Muscle of leg (tissue), 3 donors: ENCODE measurements at regions not wholly inside any gene's neighbourhood (a gene's known extent, or its start where the extent isn't known, plus 50 kb on each side); places are given as distances from the start of the nearest gene placed in this dataset.
"Not testable (repeated sequence)": the region's sequence is repeated elsewhere in the genome, so short reads cannot be mapped to it uniquely, and the experiment has no call there.

Source experiments
- DNase-seq: peaks from one replicate; pipeline ENCODE4 v3.0.0; 2013
- H3K27ac ChIP-seq: one replicate; pipeline ENCODE4 v1.5.1; 2013; ENCODE audit warnings: mild to moderate bottlenecking, low read length, control low read depth
- H3K27me3 ChIP-seq: one replicate; pipeline ENCODE4 v1.6.1; 2013; ENCODE audit warnings: low read length; ENCODE audit not compliant: control insufficient read depth, insufficient read depth
- H3K36me3 ChIP-seq: one replicate; pipeline ENCODE4 v1.6.1; 2013; ENCODE audit warnings: low read length; ENCODE audit not compliant: control insufficient read depth, insufficient read depth
- H3K4me1 ChIP-seq: one replicate; pipeline ENCODE4 v1.6.1; 2013; ENCODE audit warnings: low read length; ENCODE audit not compliant: control insufficient read depth, insufficient read depth
- H3K4me3 ChIP-seq: one replicate; pipeline ENCODE4 v1.5.1; 2013; ENCODE audit warnings: low read length, control low read depth
- H3K9me3 ChIP-seq: replicated peaks from 2 replicates; pipeline ENCODE4 v1.6.1; 2013; ENCODE audit warnings: low read depth, low read length; ENCODE audit not compliant: control insufficient read depth
- WGBS: methylation state at CpG from one replicate; pipeline ENCODE4 v1.1.5; 2013; ENCODE audit warnings: missing lambda C conversion rate; ENCODE audit not compliant: insufficient coverage; 5-methylcytosine and 5-hydroxymethylcytosine counted together

DNA sequence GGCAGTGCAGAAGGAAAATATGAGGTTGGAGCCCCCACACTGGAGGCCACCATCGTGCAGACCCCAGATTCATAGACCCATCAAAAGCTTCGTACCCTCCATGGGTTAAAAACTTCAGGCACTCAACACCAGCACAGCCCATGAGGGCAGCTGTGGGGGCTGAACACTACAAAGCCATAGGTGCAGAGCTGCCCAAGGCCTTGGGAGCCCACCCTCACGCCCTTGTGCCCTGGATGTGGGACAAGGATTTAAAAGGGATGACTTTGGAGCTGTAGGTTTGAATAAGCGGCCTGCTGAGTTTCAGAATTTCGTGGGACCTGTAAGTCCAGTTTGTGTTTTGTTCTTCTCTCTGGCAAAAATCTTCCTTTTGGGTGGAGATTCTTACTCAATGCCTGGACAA is 747.6 kb downstream of the SPATA31A6 start:
- not testable (repeated sequence) for H3K36me3 ChIP-seq, H3K9me3 ChIP-seq, H3K4me1 ChIP-seq, H3K27ac ChIP-seq, H3K4me3 ChIP-seq, DNase-seq, H3K27me3 ChIP-seq
- WGBS: no CpG with 5 or more reads among the region's 5 CpGs

DNA sequence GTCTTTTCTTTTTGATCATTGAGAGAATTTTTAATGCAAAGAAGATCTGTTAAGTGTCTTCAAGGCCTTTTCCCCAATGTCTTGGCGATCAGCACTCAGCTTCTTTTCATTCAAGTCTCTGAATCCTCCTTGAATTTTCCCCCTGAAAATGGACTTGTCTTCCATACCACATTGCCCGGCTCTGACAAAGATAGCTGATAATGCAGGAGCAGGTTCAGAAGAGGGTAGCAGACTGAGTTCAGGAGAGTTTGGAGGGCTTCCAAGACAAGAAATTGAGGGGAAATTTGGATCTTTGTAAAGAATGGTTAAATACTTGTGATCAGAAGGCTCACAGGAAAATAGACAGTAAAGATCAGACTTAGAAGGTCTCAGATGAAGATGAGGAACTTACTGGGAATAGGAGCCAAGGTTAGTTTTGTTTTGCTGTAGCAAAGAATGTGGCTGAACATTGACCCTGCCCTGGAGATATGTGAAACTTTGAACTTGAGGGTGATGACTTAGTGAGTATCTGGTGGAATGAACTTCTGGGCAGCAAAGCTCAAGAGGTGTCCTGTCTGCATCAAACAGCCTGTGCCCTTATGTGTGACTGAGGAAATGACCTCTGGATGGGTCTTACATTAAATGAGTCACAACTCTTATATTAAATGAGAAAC is 754.2 kb downstream of the SPATA31A6 start:
- not testable (repeated sequence) for H3K36me3 ChIP-seq, DNase-seq, H3K4me3 ChIP-seq, H3K9me3 ChIP-seq, H3K4me1 ChIP-seq, H3K27ac ChIP-seq, H3K27me3 ChIP-seq
- WGBS: no CpG with 5 or more reads among the region's 2 CpGs

DNA sequence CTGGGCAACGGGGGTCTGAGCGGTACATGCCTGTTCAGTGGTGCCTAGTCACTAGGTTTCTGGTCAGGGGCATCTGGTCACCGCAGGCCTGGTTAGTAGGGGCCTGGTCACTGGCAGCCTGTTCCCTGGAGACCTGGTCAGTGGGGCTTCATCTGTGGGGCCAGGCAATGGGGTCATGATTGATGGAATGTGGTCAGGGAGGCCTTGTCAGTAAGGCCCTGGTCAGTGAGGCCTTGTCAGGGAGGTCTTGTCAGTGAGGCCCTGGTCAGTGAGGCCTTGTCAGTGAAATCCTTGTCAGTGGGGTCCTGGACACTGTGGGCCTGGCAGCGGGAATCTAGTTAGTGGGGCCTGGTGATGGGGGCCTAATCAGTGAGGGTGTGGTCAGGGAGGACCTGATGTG is 763.6 kb downstream of the SPATA31A6 start:
- DNase-seq: peak; percentile 6
- WGBS: 100% methylated on average over 1 of the region's 4 CpGs
- H3K36me3 ChIP-seq, H3K4me1 ChIP-seq, H3K27ac ChIP-seq, H3K9me3 ChIP-seq, H3K4me3 ChIP-seq, H3K27me3 ChIP-seq: not testable (repeated sequence)

DNA sequence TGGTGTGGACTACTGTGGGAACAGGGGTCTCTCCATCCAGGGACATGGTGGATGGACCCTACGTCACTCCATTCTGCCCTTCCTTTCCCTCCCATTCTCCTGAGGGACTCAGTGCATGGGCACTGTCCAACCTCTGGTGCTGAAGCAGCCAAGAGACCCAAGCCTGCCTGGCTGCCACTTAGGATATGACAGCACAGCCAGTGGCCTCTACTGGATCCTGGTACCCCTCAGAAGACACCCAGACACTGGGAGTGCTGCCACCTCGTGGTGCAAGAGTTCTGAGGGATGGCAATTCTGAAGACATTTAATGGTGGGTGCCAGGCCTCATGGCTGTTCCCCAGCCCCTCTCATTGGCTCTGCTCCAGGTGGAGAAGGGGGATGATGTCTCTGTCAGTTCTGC is 767.8 kb downstream of the SPATA31A6 start:
- not testable (repeated sequence) for H3K27me3 ChIP-seq, H3K4me3 ChIP-seq, H3K36me3 ChIP-seq, H3K4me1 ChIP-seq, DNase-seq, H3K27ac ChIP-seq
- WGBS: no CpG with 5 or more reads among the region's 2 CpGs
- peaks cover 15% of the 10 kb centered on the region for H3K9me3 ChIP-seq

DNA sequence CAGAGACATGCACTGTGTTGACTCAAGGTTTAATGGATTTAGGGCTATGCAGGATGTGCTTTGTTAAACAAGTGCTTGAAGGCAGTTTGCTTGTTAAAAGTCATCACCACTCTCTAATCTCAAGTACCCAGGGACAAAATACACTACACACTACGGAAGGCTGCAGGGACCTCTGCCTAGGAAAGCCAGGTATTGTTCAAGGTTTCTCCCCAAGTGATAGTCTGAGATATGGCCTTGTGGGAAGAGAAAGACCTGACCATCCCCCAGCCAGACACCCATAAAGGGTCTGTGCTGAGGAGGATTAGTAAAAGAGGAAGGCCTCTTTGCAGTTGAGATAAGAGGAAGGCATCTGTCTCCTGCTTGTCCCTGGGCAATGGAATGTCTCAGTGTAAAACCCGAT is 781.7 kb downstream of the SPATA31A6 start:
- WGBS: no CpG with 5 or more reads among the region's 2 CpGs
- not testable (repeated sequence) for H3K36me3 ChIP-seq, DNase-seq, H3K9me3 ChIP-seq, H3K4me1 ChIP-seq, H3K27ac ChIP-seq, H3K4me3 ChIP-seq, H3K27me3 ChIP-seq

GRCh38 chr9:42971872-42972271 is 788.4 kb downstream of the SPATA31A6 start:
- DNase-seq, H3K9me3 ChIP-seq, H3K27ac ChIP-seq, H3K4me1 ChIP-seq, H3K27me3 ChIP-seq, H3K36me3 ChIP-seq, H3K4me3 ChIP-seq: not testable (repeated sequence)
- no CpG with 5 or more reads among the region's 10 CpGs for WGBS

GRCh38 chr9:42974725-42975124 is 791.3 kb downstream of the SPATA31A6 start:
- not testable (repeated sequence) for H3K27me3 ChIP-seq, DNase-seq, H3K36me3 ChIP-seq, H3K9me3 ChIP-seq, H3K4me3 ChIP-seq, H3K4me1 ChIP-seq, H3K27ac ChIP-seq
- WGBS: 9% methylated on average over 13 of the region's 31 CpGs

DNA sequence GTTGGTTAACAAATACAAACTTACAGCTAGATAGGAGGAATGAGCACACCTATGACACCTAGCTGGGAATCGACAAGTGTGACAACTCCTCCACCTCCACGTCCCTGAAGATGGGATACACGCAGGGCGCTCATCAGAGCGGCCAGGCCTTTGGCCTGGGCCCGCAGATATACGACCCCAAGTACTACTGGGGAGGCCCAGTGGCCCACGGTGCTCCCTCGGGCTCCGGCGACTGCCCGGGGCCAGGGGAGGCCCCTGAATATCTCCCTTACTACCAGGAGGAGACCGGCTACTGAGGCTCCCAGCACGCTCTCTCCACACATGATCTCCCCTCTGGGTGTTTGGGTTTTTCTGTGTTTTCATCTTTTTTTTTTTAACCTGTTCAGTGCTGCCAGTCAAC is 801.3 kb downstream of the SPATA31A6 start:
- WGBS: 94% methylated on average over 3 of the region's 14 CpGs
- not testable (repeated sequence) for H3K4me1 ChIP-seq, H3K27ac ChIP-seq, DNase-seq, H3K9me3 ChIP-seq, H3K4me3 ChIP-seq, H3K27me3 ChIP-seq, H3K36me3 ChIP-seq
